B cell (primary cell): ENCODE measurements at regions not wholly inside any gene's neighbourhood (a gene's known extent, or its start where the extent isn't known, plus 50 kb on each side); places are given as distances from the start of the nearest gene placed in this dataset.

Experiments used
- ATAC-seq: fragments of 200-7000 bp; cut with Tn5 transposase; one replicate; pipeline ENCODE4 v1.10.0; 2021; ENCODE audit warnings: low read depth, mild to moderate bottlenecking, moderate number of reproducible peaks, moderate library complexity
- CTCF ChIA-PET: fragments of 350-600 bp; sonication (Branson Sonifier 250); formaldehyde crosslinking; loops from one replicate; lab custom pipeline; 2021; ENCODE audit warnings: antibody characterized with exemption, inconsistent platforms; lab: Charles Lee
- POLR2A ChIA-PET: fragments of 350-600 bp; sonication (Branson Sonifier 250); formaldehyde crosslinking; loops from one replicate; lab custom pipeline; 2021; ENCODE audit warnings: antibody characterized with exemption; lab: Charles Lee
- DNase-seq: peaks from one replicate; pipeline ENCODE4 v3.0.0; 2013
- H2AFZ ChIP-seq: 2 replicates; pipeline ENCODE4 v1.6.1; 2012; ENCODE audit warnings: mild to moderate bottlenecking, low read depth, low read length; ENCODE audit not compliant: insufficient read depth, poor library complexity, severe bottlenecking
- H3K27ac ChIP-seq, 2 donors: 1 replicate in 1 of 2; 2 replicates in 1 of 2; pipeline ENCODE4 v1.5.1; 2012 to 2013; ENCODE audit warnings: low read length in 2 of 2, mild to moderate bottlenecking in 2 of 2, moderate library complexity in 1 of 2
- H3K27me3 ChIP-seq, 4 experiments: fragments of 200-600 bp in 1 of 4; sonication (generic) in 1 of 4; replicated peaks in 1 of 4; 1 replicate in 2 of 4; 2 replicates in 2 of 4; pipeline versions ENCODE4 v1.6.1 to v1.7.0; 2013 to 2016; ENCODE audit warnings: low read length in 3 of 4, mild to moderate bottlenecking in 2 of 4, mixed read lengths in 1 of 4, moderate library complexity in 1 of 4; ENCODE audit not compliant: insufficient read depth in 4 of 4, control insufficient read depth in 3 of 4; ENCODE audit errors: control extremely low read depth in 1 of 4
- H3K36me3 ChIP-seq, 2 experiments: replicated peaks in 1 of 2; 1 replicate in 1 of 2; 2 replicates in 1 of 2; pipeline versions ENCODE4 v1.6.1 to v1.7.1; 2013; ENCODE audit warnings: low read length in 1 of 2; ENCODE audit not compliant: insufficient read depth in 2 of 2, control insufficient read depth in 1 of 2; ENCODE audit errors: control extremely low read depth in 1 of 2, extremely low read depth in 1 of 2
- H3K4me1 ChIP-seq, 2 donors: fragments of 200-600 bp in 1 of 2; sonication (generic) in 1 of 2; 1 replicate in 1 of 2; 2 replicates in 1 of 2; pipeline versions ENCODE4 v1.5.1 to v1.6.1; 2013 to 2017; ENCODE audit warnings: low read length in 2 of 2; ENCODE audit not compliant: control insufficient read depth in 2 of 2, insufficient read depth in 2 of 2
- H3K4me2 ChIP-seq: replicated peaks from 2 replicates; pipeline ENCODE3; 2012; ENCODE audit warnings: mild to moderate bottlenecking, low read depth, low read length; ENCODE audit not compliant: poor library complexity, severe bottlenecking
- H3K4me3 ChIP-seq, 5 experiments: fragments of 200-600 bp in 1 of 5; sonication (generic) in 1 of 5; 1 replicate in 3 of 5; 2 replicates in 2 of 5; pipeline versions ENCODE4 v1.5.1 to v1.7.0; 2011 to 2016; ENCODE audit warnings: low read length in 4 of 5, mild to moderate bottlenecking in 4 of 5, low read depth in 2 of 5, control low read depth in 1 of 5, moderate library complexity in 1 of 5; ENCODE audit not compliant: insufficient read depth in 1 of 5; ENCODE audit errors: control extremely low read depth in 1 of 5, extremely low read depth in 1 of 5
- H3K79me2 ChIP-seq: fragments of 200-600 bp; sonication (generic); one replicate; pipeline ENCODE4 v1.6.0; 2016; ENCODE audit warnings: low read length; ENCODE audit not compliant: control insufficient read depth, insufficient read depth
- H3K9ac ChIP-seq: fragments of 200-600 bp; sonication (generic); 2 replicates; pipeline ENCODE4 v1.6.1; 2017; ENCODE audit warnings: mild to moderate bottlenecking, low read length, moderate library complexity
- H3K9me3 ChIP-seq, 3 donors: one replicate each; pipeline versions ENCODE4 v1.6.1 to v1.7.1; 2013; ENCODE audit warnings: low read length in 2 of 3; ENCODE audit not compliant: control insufficient read depth in 2 of 3, insufficient read depth in 1 of 3; ENCODE audit errors: control extremely low read depth in 1 of 3
- H4K20me1 ChIP-seq: 2 replicates; pipeline ENCODE4 v1.6.0; 2012; ENCODE audit warnings: mild to moderate bottlenecking, low read length; ENCODE audit not compliant: insufficient read depth, control insufficient read depth, poor library complexity, severe bottlenecking
- H3K27ac Mint-ChIP-seq: one replicate; pipeline ENCODE4 v1.8.0; 2021; ENCODE audit warnings: mixed read lengths
- H3K27me3 Mint-ChIP-seq: one replicate; pipeline ENCODE4 v1.8.0; 2021; ENCODE audit warnings: mixed read lengths
- H3K4me1 Mint-ChIP-seq: one replicate; pipeline ENCODE4 v1.8.0; 2021; ENCODE audit warnings: mixed read lengths
- H3K4me3 Mint-ChIP-seq: one replicate; pipeline ENCODE4 v1.8.0; 2021; ENCODE audit warnings: mixed read lengths
- H3K9me3 Mint-ChIP-seq: one replicate; pipeline ENCODE4 v1.8.0; 2022; ENCODE audit warnings: mixed read lengths; ENCODE audit not compliant: insufficient read depth
- EZH2 ChIP-seq: IDR thresholded peaks from 2 replicates; pipeline ENCODE4 v1.6.1; 2012; ENCODE audit warnings: borderline replicate concordance, low read depth, mild to moderate bottlenecking, moderate library complexity, low read length; ENCODE audit not compliant: insufficient read depth, poor library complexity, severe bottlenecking
- WGBS: methylation state at CpG from one replicate; pipeline ENCODE4 v1.1.5; 2013; ENCODE audit warnings: missing lambda C conversion rate; ENCODE audit not compliant: insufficient coverage; 5-methylcytosine and 5-hydroxymethylcytosine counted together
- intact Hi-C: fragments of 100-400 bp; cut with micrococcal nuclease; formaldehyde crosslinking; loops from one replicate; pipeline ENCODE4 v1.10.0; 2022
- TF ChIP-seq, protein P1 (sequence below): fragments of 200-600 bp; IDR thresholded peaks from one replicate; pipeline ENCODE4 v1.8.0; 2022; ENCODE audit warnings: antibody characterized with exemption, mild to moderate bottlenecking

DNA sequence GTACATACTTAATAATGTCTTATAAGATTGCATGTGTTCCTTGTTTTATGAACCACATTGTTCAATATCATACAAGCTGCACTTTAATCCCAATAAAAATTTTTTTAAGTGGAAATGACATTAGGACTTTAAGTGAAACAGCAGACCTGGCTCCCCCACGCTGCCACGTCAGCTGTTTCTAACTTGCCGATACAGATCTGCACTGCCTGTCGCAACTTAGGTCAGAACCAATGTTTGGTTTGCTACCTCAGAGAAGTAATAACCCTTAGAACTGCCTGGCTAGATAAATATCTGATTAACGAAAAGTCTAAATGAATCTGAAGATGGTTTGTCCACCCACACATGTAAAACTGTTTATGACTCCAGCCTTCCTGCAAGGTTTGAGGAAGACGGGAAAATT, 327.5 kb upstream of the DACH1 start:
- H3K27me3 Mint-ChIP-seq: no peaks in the 10 kb centered on the region
- Histone ChIP-seq H4K20me1 (no peaks in the 10 kb centered on the region), H3K9ac (no peak overlapping the region), H3K27ac (no peak overlapping the region), H3K4me2 (no peak overlapping the region), H3K79me2 (no peaks in the 10 kb centered on the region), H3K4me3 (no peak overlapping the region), H3K4me1 (no peaks in the 10 kb centered on the region), H2AFZ (no peak overlapping the region), H3K27me3 (no peaks in the 10 kb centered on the region), H3K36me3 (no peaks in the 10 kb centered on the region), H3K9me3 (no peaks in the 10 kb centered on the region)
- POLR2A ChIA-PET: no interaction called here
- CTCF ChIA-PET: no interaction called here
- no peak overlapping the region for H3K4me3 Mint-ChIP-seq
- 88% methylated on average over 4 of the region's 6 CpGs for WGBS
- intact Hi-C loops: no loop called here
- H3K4me1 Mint-ChIP-seq: no peaks in the 10 kb centered on the region
- H3K9me3 Mint-ChIP-seq: peaks cover 2% of the 10 kb centered on the region
- no peak overlapping the region for H3K27ac Mint-ChIP-seq
- no peak for DNase-seq
- ATAC-seq: no peak
- no peak for TF ChIP-seq EZH2
- TF ChIP-seq, protein P1, sequence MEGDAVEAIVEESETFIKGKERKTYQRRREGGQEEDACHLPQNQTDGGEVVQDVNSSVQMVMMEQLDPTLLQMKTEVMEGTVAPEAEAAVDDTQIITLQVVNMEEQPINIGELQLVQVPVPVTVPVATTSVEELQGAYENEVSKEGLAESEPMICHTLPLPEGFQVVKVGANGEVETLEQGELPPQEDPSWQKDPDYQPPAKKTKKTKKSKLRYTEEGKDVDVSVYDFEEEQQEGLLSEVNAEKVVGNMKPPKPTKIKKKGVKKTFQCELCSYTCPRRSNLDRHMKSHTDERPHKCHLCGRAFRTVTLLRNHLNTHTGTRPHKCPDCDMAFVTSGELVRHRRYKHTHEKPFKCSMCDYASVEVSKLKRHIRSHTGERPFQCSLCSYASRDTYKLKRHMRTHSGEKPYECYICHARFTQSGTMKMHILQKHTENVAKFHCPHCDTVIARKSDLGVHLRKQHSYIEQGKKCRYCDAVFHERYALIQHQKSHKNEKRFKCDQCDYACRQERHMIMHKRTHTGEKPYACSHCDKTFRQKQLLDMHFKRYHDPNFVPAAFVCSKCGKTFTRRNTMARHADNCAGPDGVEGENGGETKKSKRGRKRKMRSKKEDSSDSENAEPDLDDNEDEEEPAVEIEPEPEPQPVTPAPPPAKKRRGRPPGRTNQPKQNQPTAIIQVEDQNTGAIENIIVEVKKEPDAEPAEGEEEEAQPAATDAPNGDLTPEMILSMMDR: no peak

DNA sequence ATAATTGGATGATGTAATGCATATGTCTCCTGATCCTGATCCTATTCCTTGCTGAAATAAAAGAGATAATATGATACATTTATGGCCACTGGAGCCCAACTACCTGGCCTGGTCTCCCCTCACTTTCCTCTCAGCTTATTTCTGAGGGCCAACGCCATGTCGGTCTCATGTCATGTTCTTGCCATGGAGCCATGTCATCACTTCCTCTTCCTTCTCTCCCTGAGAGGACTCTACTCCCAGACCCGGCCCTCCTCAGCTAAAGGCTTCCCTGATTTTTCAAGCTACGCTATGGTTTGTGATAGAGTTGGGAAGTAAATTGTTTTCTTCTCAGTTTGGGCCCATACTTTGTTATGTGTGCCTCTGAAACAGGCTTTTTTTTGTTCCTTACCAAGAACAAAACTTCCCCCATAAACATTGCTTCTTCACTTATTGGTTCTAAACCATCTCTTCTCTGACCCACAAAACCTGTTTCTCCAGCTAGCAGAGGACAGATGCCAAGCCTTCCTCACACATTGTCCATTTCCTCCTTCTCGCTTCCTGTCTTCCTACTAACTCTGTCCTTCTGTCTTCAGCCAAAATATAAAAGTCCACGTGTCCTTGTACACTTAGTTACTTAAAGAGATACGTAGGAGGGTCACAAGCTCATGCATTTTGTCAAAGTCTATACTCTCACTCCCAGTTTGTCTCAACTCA, 319.9 kb upstream of the DACH1 start:
- CTCF ChIA-PET: no interaction called here
- Histone ChIP-seq H3K79me2 (no peaks in the 10 kb centered on the region), H3K36me3 (no peaks in the 10 kb centered on the region), H2AFZ (no peak overlapping the region), H3K4me1 (no peaks in the 10 kb centered on the region), H3K9me3 (no peaks in the 10 kb centered on the region), H3K27me3 (no peaks in the 10 kb centered on the region), H3K4me2 (no peak overlapping the region), H3K4me3 (no peak overlapping the region), H3K27ac (no peak overlapping the region), H4K20me1 (no peaks in the 10 kb centered on the region), H3K9ac (no peak overlapping the region)
- TF ChIP-seq, protein P1: no peak
- no peak for TF ChIP-seq EZH2
- Mint-ChIP-seq H3K4me1 (no peaks in the 10 kb centered on the region), H3K27ac (no peak overlapping the region), H3K9me3 (peaks cover 3% of the 10 kb centered on the region), H3K27me3 (no peaks in the 10 kb centered on the region), H3K4me3 (no peak overlapping the region)
- ATAC-seq (no peak), DNase-seq (no peak)
- intact Hi-C loops: no loop called here
- WGBS: 71% methylated on average over 3 of the region's 7 CpGs
- POLR2A ChIA-PET: no interaction called here
